HepG2 (cell line): ENCODE measurements at regions not wholly inside any gene's neighbourhood (a gene's known extent, or its start where the extent isn't known, plus 50 kb on each side); places are given as distances from the start of the nearest gene placed in this dataset.

ENCODE experiments used
- BHLHE40 ChIP-seq: IDR thresholded peaks from 2 replicates; pipeline ENCODE4 v1.6.1; 2011; ENCODE audit warnings: low read length, improper control_type of control experiment
- MAFG ChIP-seq: sonication (generic); formaldehyde crosslinking; IDR thresholded peaks from 2 replicates; pipeline ENCODE4 v1.5.1; 2020; ENCODE audit warnings: mild to moderate bottlenecking, missing genetic modification reagents
- NR2F6 ChIP-seq, 2 experiments: IDR thresholded peaks; 2 replicates each; pipeline ENCODE4 v1.6.1; 2016; ENCODE audit warnings: antibody characterized with exemption in 1 of 2, mild to moderate bottlenecking in 1 of 2
- POLR2AphosphoS2 ChIP-seq: IDR thresholded peaks from 2 replicates; pipeline ENCODE4 v1.6.1; 2011; ENCODE audit warnings: low read depth, low read length, improper control_type of control experiment
- POLR2AphosphoS5 ChIP-seq: IDR thresholded peaks from 2 replicates; pipeline ENCODE4 v1.6.1; 2012; ENCODE audit warnings: low read depth, low read length
- TAF15 ChIP-seq: fragments of 200-400 bp; formaldehyde crosslinking; IDR thresholded peaks from one replicate; pipeline ENCODE4 v1.6.1; 2018; ENCODE audit warnings: mild to moderate bottlenecking, low read depth, low read length; ENCODE audit not compliant: poor library complexity, severe bottlenecking
- ZBTB26 ChIP-seq: IDR thresholded peaks from 2 replicates; pipeline ENCODE4 v1.6.1; 2016; ENCODE audit warnings: missing compliant biosample characterization, missing genetic modification reagents, borderline replicate concordance
- ZBTB34 ChIP-seq: sonication (generic); formaldehyde crosslinking; IDR thresholded peaks from 2 replicates; pipeline ENCODE4 v1.8.0; 2022; ENCODE audit warnings: mild to moderate bottlenecking, missing genetic modification reagents
- TF ChIP-seq, protein P1 (sequence below): sonication (generic); formaldehyde crosslinking; IDR thresholded peaks from 2 replicates; pipeline ENCODE4 v1.8.0; 2022; ENCODE audit warnings: mild to moderate bottlenecking, missing genetic modification reagents; ENCODE audit not compliant: insufficient replicate concordance
- TF ChIP-seq, protein P2 (sequence below): sonication (generic); formaldehyde crosslinking; IDR thresholded peaks from 2 replicates; pipeline ENCODE4 v1.4.0; 2020; ENCODE audit warnings: missing genetic modification reagents, borderline replicate concordance

DNA sequence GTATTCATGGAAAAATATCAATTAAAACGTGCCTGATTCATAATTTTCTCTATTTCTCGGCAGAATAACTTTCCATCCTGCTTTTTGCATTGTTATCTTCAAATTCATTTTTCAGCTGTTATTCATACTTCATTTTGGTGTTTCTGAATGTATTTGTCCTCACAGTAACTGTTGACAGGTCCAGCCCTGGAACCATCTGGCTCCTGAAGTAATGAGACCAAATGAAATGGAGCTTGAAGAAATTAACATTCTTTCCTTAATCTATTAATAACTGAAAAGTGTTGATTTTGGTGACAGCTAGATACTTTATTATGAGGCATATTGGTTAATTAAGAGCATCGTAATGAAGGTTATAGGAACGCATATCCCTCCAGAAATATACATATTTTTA is 257.0 kb upstream of the MINDY3 start:
- no peak for TF ChIP-seq ZBTB26 (CRISPR knock-in tag)
- no peak for TF ChIP-seq BHLHE40
- no peak for TF ChIP-seq POLR2AphosphoS5
- no peak for TF ChIP-seq POLR2AphosphoS2
- TF ChIP-seq ZBTB34 (CRISPR knock-in tag) = no peak
- no peak for TF ChIP-seq NR2F6 (IDR thresholded peaks at IDR 0.05)
- no peak for TF ChIP-seq NR2F6 (CRISPR knock-in tag; IDR thresholded peaks at IDR 0.05)
- no peak for TF ChIP-seq MAFG
- TF ChIP-seq, protein P1, sequence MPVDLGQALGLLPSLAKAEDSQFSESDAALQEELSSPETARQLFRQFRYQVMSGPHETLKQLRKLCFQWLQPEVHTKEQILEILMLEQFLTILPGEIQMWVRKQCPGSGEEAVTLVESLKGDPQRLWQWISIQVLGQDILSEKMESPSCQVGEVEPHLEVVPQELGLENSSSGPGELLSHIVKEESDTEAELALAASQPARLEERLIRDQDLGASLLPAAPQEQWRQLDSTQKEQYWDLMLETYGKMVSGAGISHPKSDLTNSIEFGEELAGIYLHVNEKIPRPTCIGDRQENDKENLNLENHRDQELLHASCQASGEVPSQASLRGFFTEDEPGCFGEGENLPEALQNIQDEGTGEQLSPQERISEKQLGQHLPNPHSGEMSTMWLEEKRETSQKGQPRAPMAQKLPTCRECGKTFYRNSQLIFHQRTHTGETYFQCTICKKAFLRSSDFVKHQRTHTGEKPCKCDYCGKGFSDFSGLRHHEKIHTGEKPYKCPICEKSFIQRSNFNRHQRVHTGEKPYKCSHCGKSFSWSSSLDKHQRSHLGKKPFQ (CRISPR knock-in tag) = no peak
- TF ChIP-seq TAF15 = no peak
- TF ChIP-seq, protein P2, sequence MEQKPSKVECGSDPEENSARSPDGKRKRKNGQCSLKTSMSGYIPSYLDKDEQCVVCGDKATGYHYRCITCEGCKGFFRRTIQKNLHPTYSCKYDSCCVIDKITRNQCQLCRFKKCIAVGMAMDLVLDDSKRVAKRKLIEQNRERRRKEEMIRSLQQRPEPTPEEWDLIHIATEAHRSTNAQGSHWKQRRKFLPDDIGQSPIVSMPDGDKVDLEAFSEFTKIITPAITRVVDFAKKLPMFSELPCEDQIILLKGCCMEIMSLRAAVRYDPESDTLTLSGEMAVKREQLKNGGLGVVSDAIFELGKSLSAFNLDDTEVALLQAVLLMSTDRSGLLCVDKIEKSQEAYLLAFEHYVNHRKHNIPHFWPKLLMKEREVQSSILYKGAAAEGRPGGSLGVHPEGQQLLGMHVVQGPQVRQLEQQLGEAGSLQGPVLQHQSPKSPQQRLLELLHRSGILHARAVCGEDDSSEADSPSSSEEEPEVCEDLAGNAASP = no peak
